T-helper 1 cell treated with Interleukin-12 subunit alpha and Interleukin-12 subunit beta and Interleukin-4 antibody, amounts not matched to agents 30 μg/mL and 1 μg/mL, for 36 hours (primary cell): ENCODE measurements at regions not wholly inside any gene's neighbourhood (a gene's known extent, or its start where the extent isn't known, plus 50 kb on each side); places are given as distances from the start of the nearest gene placed in this dataset.
"Not testable (repeated sequence)": the region's sequence is repeated elsewhere in the genome, so short reads cannot be mapped to it uniquely, and the experiment has no call there.

Source experiments
- H3K27ac Mint-ChIP-seq: one replicate; pipeline ENCODE4 v1.8.0; 2021; ENCODE audit warnings: mild to moderate bottlenecking, mixed read lengths
- H3K27me3 Mint-ChIP-seq: one replicate; pipeline ENCODE4 v1.8.0; 2021; ENCODE audit warnings: low read depth, mixed read lengths
- H3K36me3 Mint-ChIP-seq: one replicate; pipeline ENCODE4 v1.8.0; 2021; ENCODE audit warnings: low read depth, mixed read lengths
- H3K4me1 Mint-ChIP-seq: one replicate; pipeline ENCODE4 v1.8.0; 2021; ENCODE audit warnings: low read depth, mixed read lengths
- H3K4me3 Mint-ChIP-seq: one replicate; pipeline ENCODE4 v1.8.0; 2021; ENCODE audit warnings: mild to moderate bottlenecking, moderate library complexity, mixed read lengths
- H3K9me3 Mint-ChIP-seq: one replicate; pipeline ENCODE4 v1.8.0; 2021; ENCODE audit warnings: mixed read lengths

DNA sequence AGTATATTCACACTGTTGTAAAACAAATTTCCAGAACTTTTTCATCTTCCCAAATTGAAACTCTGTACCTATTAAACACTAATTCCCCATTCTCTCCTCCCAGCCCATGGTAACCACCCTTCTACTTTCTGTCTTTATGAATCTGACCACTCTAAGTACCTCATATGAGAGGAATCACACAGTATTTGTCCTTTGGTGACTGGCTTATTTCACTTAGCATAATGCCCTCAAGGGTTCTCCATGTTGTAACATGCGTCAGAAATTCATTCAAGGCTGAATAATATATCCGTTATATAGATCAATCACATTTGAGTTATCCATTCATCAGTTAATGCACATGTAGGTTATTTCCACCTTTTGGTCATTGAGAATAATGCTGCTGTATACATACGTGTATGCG, 162.2 kb downstream of the GOSR1 start:
- H3K27me3 Mint-ChIP-seq, H3K4me1 Mint-ChIP-seq, H3K36me3 Mint-ChIP-seq, H3K27ac Mint-ChIP-seq, H3K4me3 Mint-ChIP-seq, H3K9me3 Mint-ChIP-seq: not testable (repeated sequence)

GRCh38 chr17:30638968-30639367, 161.8 kb downstream of the GOSR1 start:
- H3K4me1 Mint-ChIP-seq, H3K27me3 Mint-ChIP-seq, H3K4me3 Mint-ChIP-seq, H3K36me3 Mint-ChIP-seq, H3K9me3 Mint-ChIP-seq, H3K27ac Mint-ChIP-seq: not testable (repeated sequence)

- H3K36me3 Mint-ChIP-seq, H3K27ac Mint-ChIP-seq, H3K4me3 Mint-ChIP-seq, H3K4me1 Mint-ChIP-seq, H3K27me3 Mint-ChIP-seq, H3K9me3 Mint-ChIP-seq: not testable (repeated sequence)
Observed at GRCh38 chr17:30631651-30632050, 154.4 kb downstream of the GOSR1 start.

DNA sequence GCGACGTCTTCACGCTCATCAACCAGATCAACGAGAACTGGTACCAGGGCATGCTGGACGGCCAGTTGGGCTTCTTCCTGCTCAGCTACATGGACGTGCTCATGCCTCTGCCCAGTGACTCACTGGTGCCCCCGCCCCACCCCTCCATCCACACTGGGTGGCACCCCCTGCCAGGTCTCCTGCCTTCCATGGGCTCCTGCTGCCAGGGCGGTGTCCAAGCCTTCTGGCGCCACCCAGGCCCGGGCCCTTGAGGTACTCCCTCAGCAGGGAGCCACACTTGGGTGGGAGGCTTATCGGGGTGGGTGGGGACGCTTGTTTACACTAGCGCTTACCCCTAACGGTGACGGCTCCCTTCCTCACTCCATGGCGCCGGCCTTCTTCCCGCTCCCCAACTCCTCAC, 148.2 kb downstream of the GOSR1 start:
- H3K27ac Mint-ChIP-seq, H3K4me3 Mint-ChIP-seq, H3K27me3 Mint-ChIP-seq: not testable (repeated sequence)

GRCh38 chr17:30624180-30624579, 147.0 kb downstream of the GOSR1 start:
- not testable (repeated sequence) for H3K9me3 Mint-ChIP-seq, H3K4me3 Mint-ChIP-seq, H3K27ac Mint-ChIP-seq, H3K4me1 Mint-ChIP-seq, H3K27me3 Mint-ChIP-seq, H3K36me3 Mint-ChIP-seq

More for the DNA sequence above, 148.2 kb downstream of the GOSR1 start:
- H3K36me3 Mint-ChIP-seq, H3K9me3 Mint-ChIP-seq, H3K4me1 Mint-ChIP-seq: not testable (repeated sequence)

DNA sequence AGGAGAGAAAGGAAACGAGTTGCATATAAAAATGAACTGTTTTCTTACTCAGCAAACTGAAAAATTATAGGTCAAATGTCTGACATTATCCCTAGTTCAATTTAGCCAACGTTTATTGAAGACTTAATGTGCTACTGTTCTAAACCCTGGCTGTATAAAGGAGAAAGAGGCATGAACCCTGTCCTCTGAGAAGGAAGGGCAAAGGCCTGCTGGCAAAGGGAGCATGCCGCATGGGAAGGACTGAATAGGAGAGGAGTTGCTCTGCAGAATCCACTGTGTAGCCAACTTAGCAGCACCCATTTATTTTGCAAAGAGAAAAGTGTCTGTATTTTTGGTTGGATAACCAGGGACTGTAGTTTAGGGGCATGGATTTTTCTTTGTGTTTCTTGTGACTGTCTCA, 132.5 kb downstream of the GOSR1 start:
- H3K4me1 Mint-ChIP-seq, H3K27ac Mint-ChIP-seq: not testable (repeated sequence)

DNA sequence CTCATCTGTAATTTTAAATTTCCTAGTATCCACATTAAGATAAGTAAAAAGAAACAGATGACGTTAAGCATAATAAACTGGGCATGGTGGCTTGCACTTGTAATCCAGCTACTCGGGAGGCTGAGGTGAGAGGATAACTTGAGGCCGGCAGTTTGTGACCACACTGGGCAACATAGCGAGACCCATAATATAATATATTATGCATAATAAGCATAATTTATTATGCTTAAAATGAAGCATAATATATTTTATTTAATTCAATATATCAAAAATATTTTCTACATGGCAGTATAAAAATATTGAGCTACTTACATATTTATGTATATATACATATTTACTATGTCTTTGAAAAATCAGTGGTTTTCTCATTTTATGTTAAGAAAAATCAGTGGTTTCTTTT, 128.3 kb downstream of the GOSR1 start:
- no peak overlapping the region for H3K4me3 Mint-ChIP-seq
- peaks cover 2% of the 10 kb centered on the region for H3K36me3 Mint-ChIP-seq
- no peak overlapping the region for H3K27ac Mint-ChIP-seq
- no peaks in the 10 kb centered on the region for H3K9me3 Mint-ChIP-seq
- peaks cover 12% of the 10 kb centered on the region for H3K4me1 Mint-ChIP-seq
- peaks cover 3% of the 10 kb centered on the region for H3K27me3 Mint-ChIP-seq

More for the DNA sequence above, 132.5 kb downstream of the GOSR1 start:
- not testable (repeated sequence) for H3K9me3 Mint-ChIP-seq, H3K4me3 Mint-ChIP-seq, H3K27me3 Mint-ChIP-seq, H3K36me3 Mint-ChIP-seq

DNA sequence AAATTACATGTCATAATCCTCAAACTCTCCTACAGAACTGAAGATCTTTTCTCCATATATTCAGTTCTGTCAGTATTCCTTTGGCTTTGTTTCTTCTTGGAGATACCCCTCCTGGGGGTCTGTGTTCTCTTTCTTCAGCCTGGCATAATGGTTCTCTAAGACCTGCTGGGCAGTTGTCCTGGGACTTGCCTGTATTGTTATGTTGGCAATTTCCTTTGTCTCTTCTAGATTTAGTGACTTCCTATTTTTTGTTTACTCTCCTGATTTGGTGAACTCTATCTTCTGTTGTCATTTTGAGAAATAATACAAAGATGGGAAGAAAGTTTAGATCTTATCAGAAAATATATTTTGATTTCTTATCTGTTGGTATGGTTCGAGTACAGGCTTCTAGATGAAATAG, 127.8 kb downstream of the GOSR1 start:
- H3K4me1 Mint-ChIP-seq: peaks cover 12% of the 10 kb centered on the region
- no peak overlapping the region for H3K27ac Mint-ChIP-seq

DNA sequence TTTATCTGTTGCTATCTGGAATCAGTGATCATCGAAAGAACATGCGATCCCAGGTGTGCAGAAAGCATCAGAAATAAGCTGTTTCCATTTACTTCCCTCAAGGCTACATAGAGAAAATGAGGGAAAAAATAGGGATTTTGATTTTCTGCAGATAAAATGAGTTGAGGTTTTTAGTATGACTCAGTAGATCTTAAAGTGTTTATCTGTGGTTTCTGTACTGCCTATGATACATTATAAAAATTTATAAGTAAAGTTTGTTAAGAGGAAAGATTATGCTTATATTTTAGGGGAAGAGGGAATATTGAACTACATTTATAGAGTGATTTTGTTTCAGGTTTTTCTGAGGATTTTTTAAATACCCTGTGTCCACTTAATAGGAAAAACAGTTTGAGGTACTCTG, 125.2 kb downstream of the GOSR1 start:
- H3K9me3 Mint-ChIP-seq, H3K36me3 Mint-ChIP-seq, H3K27ac Mint-ChIP-seq: not testable (repeated sequence)
- peaks cover 13% of the 10 kb centered on the region for H3K27me3 Mint-ChIP-seq
- peak overlapping the region; percentile 81 for H3K4me3 Mint-ChIP-seq
- peaks cover 19% of the 10 kb centered on the region for H3K4me1 Mint-ChIP-seq

More for the DNA sequence above, 127.8 kb downstream of the GOSR1 start:
- H3K36me3 Mint-ChIP-seq: peaks cover 2% of the 10 kb centered on the region
- no peaks in the 10 kb centered on the region for H3K9me3 Mint-ChIP-seq
- no peak overlapping the region for H3K4me3 Mint-ChIP-seq
- peaks cover 3% of the 10 kb centered on the region for H3K27me3 Mint-ChIP-seq

- not testable (repeated sequence) for H3K9me3 Mint-ChIP-seq, H3K36me3 Mint-ChIP-seq
- H3K27me3 Mint-ChIP-seq: peaks cover 13% of the 10 kb centered on the region
- peak overlapping the region; percentile 60 for H3K27ac Mint-ChIP-seq
- H3K4me3 Mint-ChIP-seq: peak overlapping the region; percentile 81
- H3K4me1 Mint-ChIP-seq: peaks cover 19% of the 10 kb centered on the region
Observed at GRCh38 chr17:30601984-30602383, 124.8 kb downstream of the GOSR1 start.

DNA sequence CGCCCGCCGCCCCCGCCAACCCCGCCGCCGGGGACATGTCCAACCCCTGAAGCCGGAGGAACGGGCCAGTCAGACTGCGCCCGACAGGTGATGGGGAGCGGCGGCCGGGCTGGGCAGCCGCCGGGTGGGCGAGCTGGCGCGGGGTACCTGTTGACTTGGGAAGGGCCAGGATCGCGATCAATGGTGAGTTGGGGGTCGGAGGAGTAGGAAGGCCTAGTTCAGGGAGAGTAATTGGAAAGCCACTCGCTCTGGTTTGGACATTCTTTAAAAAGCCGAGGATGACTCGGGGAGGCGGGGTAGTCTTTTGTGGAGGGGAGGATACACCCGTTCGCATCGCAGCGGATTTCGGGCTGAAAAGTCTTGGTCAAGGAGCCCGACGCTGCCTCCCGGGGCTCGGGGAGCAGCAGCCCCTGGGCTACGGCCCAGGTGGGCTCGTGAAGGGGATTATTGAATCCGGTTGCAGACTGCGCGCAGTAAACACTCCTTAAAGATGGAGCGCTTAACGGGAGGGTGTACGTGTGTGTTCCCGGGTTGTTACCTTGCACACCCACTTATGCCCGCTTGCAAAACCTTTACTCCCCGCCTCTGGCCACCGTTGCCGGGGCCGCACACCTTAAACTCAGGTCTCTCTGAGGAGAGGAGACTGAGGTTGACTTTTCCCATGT, 123.8 kb downstream of the GOSR1 start:
- Mint-ChIP-seq H3K27me3 (peaks cover 13% of the 10 kb centered on the region), H3K36me3 (peaks cover 2% of the 10 kb centered on the region), H3K4me3 (peak overlapping the region; percentile 95), H3K4me1 (peaks cover 19% of the 10 kb centered on the region), H3K27ac (peak overlapping the region; percentile 76), H3K9me3 (no peaks in the 10 kb centered on the region)

DNA sequence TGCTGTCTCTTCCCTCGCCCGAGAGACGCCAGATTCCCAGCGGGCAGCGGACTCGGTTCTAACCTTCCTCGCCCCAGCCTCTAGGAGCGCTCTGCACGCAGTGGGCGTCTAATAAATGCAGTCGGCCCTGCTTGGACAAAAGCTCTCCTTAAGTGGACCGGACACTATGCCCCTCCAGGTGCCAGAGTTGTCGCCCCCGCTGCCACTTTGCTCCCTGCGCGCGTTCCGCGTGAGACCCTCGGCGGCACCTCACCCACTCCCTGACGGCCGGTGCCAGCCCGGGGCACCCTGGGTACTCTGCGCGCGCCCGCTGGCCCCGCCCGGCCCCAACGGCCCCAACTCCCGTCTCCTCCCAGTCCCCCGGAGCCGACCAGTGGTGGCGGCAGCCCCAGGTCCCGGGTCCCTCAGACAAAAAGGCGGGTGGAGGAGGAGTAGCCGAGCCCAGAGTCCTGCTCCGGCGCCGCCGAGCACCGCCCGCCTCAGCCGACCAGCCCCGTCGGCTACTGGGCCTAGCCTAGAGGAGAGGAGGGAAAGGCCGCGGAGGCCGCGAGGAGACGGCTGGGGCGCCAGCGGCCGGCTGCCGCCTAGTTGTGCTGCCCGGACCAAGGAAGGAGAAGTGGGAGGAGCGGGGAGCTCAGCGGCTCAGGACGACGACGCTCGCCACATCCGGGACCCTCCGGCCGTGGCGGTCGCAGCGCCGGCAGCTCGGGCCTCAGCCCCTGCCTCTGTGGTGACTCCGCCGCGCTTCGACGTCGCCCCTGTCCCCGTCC, 123.0 kb downstream of the GOSR1 start:
- H3K27ac Mint-ChIP-seq: no peak overlapping the region
- no peaks in the 10 kb centered on the region for H3K9me3 Mint-ChIP-seq
- peaks cover 2% of the 10 kb centered on the region for H3K36me3 Mint-ChIP-seq
- peaks cover 19% of the 10 kb centered on the region for H3K4me1 Mint-ChIP-seq
- peaks cover 13% of the 10 kb centered on the region for H3K27me3 Mint-ChIP-seq
- peak overlapping the region; percentile 80 for H3K4me3 Mint-ChIP-seq

DNA sequence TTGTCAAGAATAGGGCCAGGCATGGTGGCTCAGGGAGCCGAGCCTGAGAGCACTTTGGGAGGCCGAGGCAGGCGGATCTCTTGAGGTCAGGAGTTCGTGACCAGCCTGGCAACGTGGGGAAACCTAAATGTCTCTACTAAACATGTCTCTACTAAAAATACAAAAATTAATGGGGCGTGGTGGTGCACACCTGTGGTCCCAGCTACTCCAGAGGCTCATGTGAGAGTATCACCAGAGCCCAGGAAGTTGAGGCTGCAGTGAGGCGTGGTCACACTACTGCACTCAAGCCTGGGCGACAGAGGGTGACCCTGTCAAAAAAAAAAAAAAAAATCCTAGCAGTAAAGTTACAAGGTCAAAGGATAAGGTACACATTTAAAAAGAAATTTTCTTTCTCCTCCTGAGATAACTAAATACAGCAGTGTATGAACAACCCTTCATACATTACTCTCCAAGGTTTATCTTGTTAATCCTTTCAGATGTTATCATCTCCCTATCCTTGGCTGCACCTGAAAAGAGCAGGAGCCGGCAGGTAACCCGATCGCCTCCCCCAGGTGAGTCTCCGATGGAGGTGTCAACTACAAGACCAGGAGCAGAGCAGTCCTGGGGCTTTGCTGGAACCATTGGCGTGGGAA, 122.3 kb downstream of the GOSR1 start:
- Mint-ChIP-seq H3K4me3 (peak overlapping the region; percentile 80), H3K9me3 (no peaks in the 10 kb centered on the region), H3K27me3 (peaks cover 10% of the 10 kb centered on the region), H3K4me1 (peaks cover 15% of the 10 kb centered on the region), H3K36me3 (no peaks in the 10 kb centered on the region), H3K27ac (no peak overlapping the region)

DNA sequence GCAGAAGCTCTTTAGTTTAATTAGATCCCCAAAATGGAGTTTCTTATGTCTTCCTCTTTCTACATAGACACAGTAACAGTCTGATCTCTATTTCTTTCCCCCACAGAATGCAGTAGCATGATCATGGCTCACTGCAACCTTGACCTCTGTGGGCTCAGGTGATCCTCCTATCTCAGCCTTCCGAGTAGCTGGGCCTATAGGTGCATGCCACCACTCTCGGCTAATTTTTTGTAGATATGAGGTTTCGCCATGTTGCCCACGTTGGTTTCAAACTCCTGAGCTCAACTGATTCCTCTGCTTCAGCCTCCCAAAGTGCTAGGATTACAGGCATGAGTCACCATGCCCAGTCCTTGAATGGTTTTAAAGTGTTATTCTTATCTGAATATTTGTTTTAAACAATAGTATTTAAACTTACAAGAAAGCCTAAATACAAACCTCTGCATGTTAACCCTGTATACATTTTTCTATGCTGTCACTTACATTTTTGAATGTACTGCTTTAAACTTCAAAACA, 120.6 kb downstream of the GOSR1 start:
- Mint-ChIP-seq H3K27me3 (peaks cover 10% of the 10 kb centered on the region), H3K36me3 (no peaks in the 10 kb centered on the region), H3K27ac (no peak overlapping the region), H3K4me3 (no peak overlapping the region), H3K9me3 (no peaks in the 10 kb centered on the region), H3K4me1 (peaks cover 15% of the 10 kb centered on the region)
